Body of pancreas (tissue), 4 donors: ENCODE measurements at regions not wholly inside any gene's neighbourhood (a gene's known extent, or its start where the extent isn't known, plus 50 kb on each side); places are given as distances from the start of the nearest gene placed in this dataset.

Experiments used
- POLR2A ChIP-seq, 3 donors: fragments of 450-650 bp; IDR thresholded peaks; one replicate each; pipeline ENCODE4 v1.6.1; 2016; ENCODE audit warnings: antibody characterized with exemption in 3 of 3, mild to moderate bottlenecking in 2 of 3
- TF ChIP-seq, protein P1 (sequence below), 7 experiments: fragments of 450-650 bp in 4 of 7; fragments of 200-600 bp in 3 of 7; sonication (generic) in 3 of 7; IDR thresholded peaks; one replicate each; pipeline ENCODE4 v1.5.1; 2016 to 2019; ENCODE audit warnings: antibody characterized with exemption in 7 of 7

GRCh38 chrX:15918003-15918402 lies 63.4 kb upstream of the AP1S2 start:
- TF ChIP-seq, protein P1, sequence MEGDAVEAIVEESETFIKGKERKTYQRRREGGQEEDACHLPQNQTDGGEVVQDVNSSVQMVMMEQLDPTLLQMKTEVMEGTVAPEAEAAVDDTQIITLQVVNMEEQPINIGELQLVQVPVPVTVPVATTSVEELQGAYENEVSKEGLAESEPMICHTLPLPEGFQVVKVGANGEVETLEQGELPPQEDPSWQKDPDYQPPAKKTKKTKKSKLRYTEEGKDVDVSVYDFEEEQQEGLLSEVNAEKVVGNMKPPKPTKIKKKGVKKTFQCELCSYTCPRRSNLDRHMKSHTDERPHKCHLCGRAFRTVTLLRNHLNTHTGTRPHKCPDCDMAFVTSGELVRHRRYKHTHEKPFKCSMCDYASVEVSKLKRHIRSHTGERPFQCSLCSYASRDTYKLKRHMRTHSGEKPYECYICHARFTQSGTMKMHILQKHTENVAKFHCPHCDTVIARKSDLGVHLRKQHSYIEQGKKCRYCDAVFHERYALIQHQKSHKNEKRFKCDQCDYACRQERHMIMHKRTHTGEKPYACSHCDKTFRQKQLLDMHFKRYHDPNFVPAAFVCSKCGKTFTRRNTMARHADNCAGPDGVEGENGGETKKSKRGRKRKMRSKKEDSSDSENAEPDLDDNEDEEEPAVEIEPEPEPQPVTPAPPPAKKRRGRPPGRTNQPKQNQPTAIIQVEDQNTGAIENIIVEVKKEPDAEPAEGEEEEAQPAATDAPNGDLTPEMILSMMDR (IDR thresholded peaks at IDR 0.05): no peak
- TF ChIP-seq POLR2A (IDR thresholded peaks at IDR 0.05): no peak
